ENCODE measurements at regions not wholly inside any gene's neighbourhood (a gene's known extent, or its start where the extent isn't known, plus 50 kb on each side); places are given as distances from the start of the nearest gene placed in this dataset.

DNA sequence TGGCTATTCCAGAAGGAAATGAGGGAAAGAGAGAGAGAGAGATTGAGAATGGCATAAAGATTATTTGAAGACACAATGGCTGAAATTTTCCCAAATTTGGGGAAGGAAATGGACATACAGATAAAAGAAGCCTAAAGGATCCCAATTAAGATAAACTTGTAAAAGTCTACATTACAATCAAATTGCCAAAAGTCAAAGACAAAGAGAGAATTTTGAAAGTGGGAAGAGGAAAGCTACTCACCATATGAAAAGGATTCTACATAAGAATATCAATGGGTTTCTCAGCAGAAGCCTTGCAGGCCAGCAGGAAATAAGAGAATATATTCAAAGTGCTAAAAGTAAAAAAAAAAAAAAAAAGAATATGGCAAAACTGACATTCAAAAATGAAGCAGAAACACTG lies 233.0 kb upstream of the NFIA start (continued):
- TF ChIP-seq, protein P1, sequence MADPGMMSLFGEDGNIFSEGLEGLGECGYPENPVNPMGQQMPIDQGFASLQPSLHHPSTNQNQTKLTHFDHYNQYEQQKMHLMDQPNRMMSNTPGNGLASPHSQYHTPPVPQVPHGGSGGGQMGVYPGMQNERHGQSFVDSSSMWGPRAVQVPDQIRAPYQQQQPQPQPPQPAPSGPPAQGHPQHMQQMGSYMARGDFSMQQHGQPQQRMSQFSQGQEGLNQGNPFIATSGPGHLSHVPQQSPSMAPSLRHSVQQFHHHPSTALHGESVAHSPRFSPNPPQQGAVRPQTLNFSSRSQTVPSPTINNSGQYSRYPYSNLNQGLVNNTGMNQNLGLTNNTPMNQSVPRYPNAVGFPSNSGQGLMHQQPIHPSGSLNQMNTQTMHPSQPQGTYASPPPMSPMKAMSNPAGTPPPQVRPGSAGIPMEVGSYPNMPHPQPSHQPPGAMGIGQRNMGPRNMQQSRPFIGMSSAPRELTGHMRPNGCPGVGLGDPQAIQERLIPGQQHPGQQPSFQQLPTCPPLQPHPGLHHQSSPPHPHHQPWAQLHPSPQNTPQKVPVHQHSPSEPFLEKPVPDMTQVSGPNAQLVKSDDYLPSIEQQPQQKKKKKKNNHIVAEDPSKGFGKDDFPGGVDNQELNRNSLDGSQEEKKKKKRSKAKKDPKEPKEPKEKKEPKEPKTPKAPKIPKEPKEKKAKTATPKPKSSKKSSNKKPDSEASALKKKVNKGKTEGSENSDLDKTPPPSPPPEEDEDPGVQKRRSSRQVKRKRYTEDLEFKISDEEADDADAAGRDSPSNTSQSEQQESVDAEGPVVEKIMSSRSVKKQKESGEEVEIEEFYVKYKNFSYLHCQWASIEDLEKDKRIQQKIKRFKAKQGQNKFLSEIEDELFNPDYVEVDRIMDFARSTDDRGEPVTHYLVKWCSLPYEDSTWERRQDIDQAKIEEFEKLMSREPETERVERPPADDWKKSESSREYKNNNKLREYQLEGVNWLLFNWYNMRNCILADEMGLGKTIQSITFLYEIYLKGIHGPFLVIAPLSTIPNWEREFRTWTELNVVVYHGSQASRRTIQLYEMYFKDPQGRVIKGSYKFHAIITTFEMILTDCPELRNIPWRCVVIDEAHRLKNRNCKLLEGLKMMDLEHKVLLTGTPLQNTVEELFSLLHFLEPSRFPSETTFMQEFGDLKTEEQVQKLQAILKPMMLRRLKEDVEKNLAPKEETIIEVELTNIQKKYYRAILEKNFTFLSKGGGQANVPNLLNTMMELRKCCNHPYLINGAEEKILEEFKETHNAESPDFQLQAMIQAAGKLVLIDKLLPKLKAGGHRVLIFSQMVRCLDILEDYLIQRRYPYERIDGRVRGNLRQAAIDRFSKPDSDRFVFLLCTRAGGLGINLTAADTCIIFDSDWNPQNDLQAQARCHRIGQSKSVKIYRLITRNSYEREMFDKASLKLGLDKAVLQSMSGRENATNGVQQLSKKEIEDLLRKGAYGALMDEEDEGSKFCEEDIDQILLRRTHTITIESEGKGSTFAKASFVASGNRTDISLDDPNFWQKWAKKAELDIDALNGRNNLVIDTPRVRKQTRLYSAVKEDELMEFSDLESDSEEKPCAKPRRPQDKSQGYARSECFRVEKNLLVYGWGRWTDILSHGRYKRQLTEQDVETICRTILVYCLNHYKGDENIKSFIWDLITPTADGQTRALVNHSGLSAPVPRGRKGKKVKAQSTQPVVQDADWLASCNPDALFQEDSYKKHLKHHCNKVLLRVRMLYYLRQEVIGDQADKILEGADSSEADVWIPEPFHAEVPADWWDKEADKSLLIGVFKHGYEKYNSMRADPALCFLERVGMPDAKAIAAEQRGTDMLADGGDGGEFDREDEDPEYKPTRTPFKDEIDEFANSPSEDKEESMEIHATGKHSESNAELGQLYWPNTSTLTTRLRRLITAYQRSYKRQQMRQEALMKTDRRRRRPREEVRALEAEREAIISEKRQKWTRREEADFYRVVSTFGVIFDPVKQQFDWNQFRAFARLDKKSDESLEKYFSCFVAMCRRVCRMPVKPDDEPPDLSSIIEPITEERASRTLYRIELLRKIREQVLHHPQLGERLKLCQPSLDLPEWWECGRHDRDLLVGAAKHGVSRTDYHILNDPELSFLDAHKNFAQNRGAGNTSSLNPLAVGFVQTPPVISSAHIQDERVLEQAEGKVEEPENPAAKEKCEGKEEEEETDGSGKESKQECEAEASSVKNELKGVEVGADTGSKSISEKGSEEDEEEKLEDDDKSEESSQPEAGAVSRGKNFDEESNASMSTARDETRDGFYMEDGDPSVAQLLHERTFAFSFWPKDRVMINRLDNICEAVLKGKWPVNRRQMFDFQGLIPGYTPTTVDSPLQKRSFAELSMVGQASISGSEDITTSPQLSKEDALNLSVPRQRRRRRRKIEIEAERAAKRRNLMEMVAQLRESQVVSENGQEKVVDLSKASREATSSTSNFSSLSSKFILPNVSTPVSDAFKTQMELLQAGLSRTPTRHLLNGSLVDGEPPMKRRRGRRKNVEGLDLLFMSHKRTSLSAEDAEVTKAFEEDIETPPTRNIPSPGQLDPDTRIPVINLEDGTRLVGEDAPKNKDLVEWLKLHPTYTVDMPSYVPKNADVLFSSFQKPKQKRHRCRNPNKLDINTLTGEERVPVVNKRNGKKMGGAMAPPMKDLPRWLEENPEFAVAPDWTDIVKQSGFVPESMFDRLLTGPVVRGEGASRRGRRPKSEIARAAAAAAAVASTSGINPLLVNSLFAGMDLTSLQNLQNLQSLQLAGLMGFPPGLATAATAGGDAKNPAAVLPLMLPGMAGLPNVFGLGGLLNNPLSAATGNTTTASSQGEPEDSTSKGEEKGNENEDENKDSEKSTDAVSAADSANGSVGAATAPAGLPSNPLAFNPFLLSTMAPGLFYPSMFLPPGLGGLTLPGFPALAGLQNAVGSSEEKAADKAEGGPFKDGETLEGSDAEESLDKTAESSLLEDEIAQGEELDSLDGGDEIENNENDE (IDR thresholded peaks at IDR 0.05; ENCODE audit: insufficient replicate concordance, low read length), result peak; percentile 74
- TF ChIP-seq SP1 (IDR thresholded peaks at IDR 0.05; ENCODE audit: low read depth, low read length) (0 out of 2 replicates have a peak, but pooled peaks have one; percentile 35), CTBP2 (IDR thresholded peaks at IDR 0.05; ENCODE audit: borderline replicate concordance, insufficient read depth, insufficient read length, low read length) (no peak)
